GM20000 (cell line): ENCODE measurements at regions not wholly inside any gene's neighbourhood (a gene's known extent, or its start where the extent isn't known, plus 50 kb on each side); places are given as distances from the start of the nearest gene placed in this dataset.

Experiments used
- DNase-seq: peaks from one replicate; pipeline ENCODE4 v3.0.0; 2012; ENCODE audit warnings: low spot score
- TF ChIP-seq, protein P1 (sequence below): IDR thresholded peaks from 2 replicates; pipeline ENCODE4 v1.5.1; 2012; ENCODE audit warnings: mild to moderate bottlenecking, control low read depth; ENCODE audit errors: extremely low read depth, missing control alignments

- no peak for DNase-seq
- TF ChIP-seq, protein P1, sequence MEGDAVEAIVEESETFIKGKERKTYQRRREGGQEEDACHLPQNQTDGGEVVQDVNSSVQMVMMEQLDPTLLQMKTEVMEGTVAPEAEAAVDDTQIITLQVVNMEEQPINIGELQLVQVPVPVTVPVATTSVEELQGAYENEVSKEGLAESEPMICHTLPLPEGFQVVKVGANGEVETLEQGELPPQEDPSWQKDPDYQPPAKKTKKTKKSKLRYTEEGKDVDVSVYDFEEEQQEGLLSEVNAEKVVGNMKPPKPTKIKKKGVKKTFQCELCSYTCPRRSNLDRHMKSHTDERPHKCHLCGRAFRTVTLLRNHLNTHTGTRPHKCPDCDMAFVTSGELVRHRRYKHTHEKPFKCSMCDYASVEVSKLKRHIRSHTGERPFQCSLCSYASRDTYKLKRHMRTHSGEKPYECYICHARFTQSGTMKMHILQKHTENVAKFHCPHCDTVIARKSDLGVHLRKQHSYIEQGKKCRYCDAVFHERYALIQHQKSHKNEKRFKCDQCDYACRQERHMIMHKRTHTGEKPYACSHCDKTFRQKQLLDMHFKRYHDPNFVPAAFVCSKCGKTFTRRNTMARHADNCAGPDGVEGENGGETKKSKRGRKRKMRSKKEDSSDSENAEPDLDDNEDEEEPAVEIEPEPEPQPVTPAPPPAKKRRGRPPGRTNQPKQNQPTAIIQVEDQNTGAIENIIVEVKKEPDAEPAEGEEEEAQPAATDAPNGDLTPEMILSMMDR = no peak
Observed at GRCh38 chr13:87259479-87260083, 411.6 kb upstream of the SLITRK5 start.

- DNase-seq = peak; percentile 13
- TF ChIP-seq, protein P1 = peak; percentile 37
Observed at GRCh38 chr13:87274209-87274819, 396.9 kb upstream of the SLITRK5 start.

DNA sequence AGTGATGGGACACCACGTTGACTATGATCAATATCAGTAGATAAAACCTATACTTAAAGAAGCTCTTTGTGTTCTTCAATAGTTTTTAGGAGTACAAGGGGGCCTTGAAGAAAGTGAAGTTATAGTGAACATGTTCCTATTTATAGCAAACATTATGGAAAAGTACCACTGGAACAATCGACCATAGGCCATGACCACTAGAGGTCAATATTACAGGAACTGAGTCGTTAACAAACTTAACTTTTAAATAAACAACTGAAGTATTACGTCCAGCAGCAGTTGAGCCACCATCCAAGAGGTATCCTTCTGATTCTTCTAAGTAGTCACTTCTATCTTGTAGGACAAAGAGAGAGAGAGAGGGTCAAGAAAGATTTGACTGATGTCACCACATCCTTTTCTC, 391.0 kb upstream of the SLITRK5 start:
- DNase-seq = no peak
- TF ChIP-seq, protein P1 = no peak

- TF ChIP-seq, protein P1 = no peak
- no peak for DNase-seq
Observed at GRCh38 chr13:87287721-87288120, 383.4 kb upstream of the SLITRK5 start.

- TF ChIP-seq, protein P1 = no peak
- no peak for DNase-seq
Observed at GRCh38 chr13:87295636-87296035, 375.5 kb upstream of the SLITRK5 start.

GRCh38 chr13:87302034-87302433, 369.1 kb upstream of the SLITRK5 start:
- TF ChIP-seq, protein P1 = no peak
- DNase-seq = no peak

DNA sequence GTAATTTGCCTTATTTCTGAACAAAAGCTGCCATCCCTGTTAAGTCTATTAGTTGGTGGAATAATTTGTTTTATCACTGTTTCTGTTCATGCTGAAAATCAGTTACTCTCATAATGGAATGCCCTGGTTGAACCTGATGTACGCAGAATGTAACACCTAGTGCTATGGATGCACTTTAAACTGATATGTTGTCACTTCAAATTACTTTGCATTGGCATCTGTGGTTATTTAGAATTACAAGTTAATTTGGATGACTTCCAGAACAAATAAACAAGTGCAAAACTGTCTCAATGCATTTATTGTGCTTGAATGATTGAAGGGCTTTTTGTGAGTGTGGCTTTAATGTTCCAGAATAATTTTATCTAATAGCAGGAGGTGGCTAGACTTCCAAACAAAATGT, 368.2 kb upstream of the SLITRK5 start:
- no peak for DNase-seq
- TF ChIP-seq, protein P1 = no peak
